H1 (cell line): ENCODE measurements at regions not wholly inside any gene's neighbourhood (a gene's known extent, or its start where the extent isn't known, plus 50 kb on each side); places are given as distances from the start of the nearest gene placed in this dataset.

Source experiments
- CTCF ChIA-PET: fragments of 300-600 bp; sonication (Branson Sonifier 250); formaldehyde crosslinking; loops from one replicate; lab custom pipeline; 2021; ENCODE audit not compliant: partially characterized antibody; lab: Charles Lee
- POLR2A ChIA-PET: fragments of 300-600 bp; sonication (Branson Sonifier 250); formaldehyde crosslinking; loops from one replicate; lab custom pipeline; 2021; ENCODE audit warnings: inconsistent platforms; ENCODE audit not compliant: partially characterized antibody; lab: Charles Lee
- DNase-seq, 2 experiments: peaks; one replicate each; pipeline versions ENCODE4 v3.0.0 to v3.0.0-alpha.2; 2010 to 2022; ENCODE audit warnings: low spot score in 2 of 2, low read depth in 1 of 2, mixed read lengths in 1 of 2
- FAIRE-seq: peaks from 2 replicates; lab custom pipeline; 2011; peaks lifted over from hg19 to GRCh38; lab: Jason Lieb, UNC
- H2AFZ ChIP-seq: 2 replicates; pipeline ENCODE4 v1.8.1; 2012; ENCODE audit warnings: low read length, inconsistent platforms
- H2AK5ac ChIP-seq: 2 replicates; pipeline ENCODE4 v1.6.1; 2013; ENCODE audit warnings: low read depth, low read length
- H2BK120ac ChIP-seq: replicated peaks from 2 replicates; pipeline ENCODE3; 2013; ENCODE audit warnings: low read depth, low read length, inconsistent platforms
- H2BK12ac ChIP-seq: 2 replicates; pipeline ENCODE4 v1.6.1; 2013; ENCODE audit warnings: low read depth, low read length
- H2BK15ac ChIP-seq: 2 replicates; pipeline ENCODE4 v1.6.1; 2013; ENCODE audit warnings: low read length
- H2BK20ac ChIP-seq: 2 replicates; pipeline ENCODE4 v1.6.1; 2013; ENCODE audit warnings: low read length
- H2BK5ac ChIP-seq: 2 replicates; pipeline ENCODE4 v1.6.1; 2013; ENCODE audit warnings: low read depth, low read length
- H3K14ac ChIP-seq: 2 replicates; pipeline ENCODE4 v1.6.1; 2013; ENCODE audit warnings: inconsistent platforms; ENCODE audit not compliant: insufficient read length
- H3K18ac ChIP-seq: 2 replicates; pipeline ENCODE4 v1.6.1; 2013; ENCODE audit warnings: low read length; ENCODE audit errors: extremely low read depth
- H3K23ac ChIP-seq: 2 replicates; pipeline ENCODE4 v1.6.1; 2013; ENCODE audit warnings: inconsistent platforms; ENCODE audit not compliant: insufficient read length
- H3K23me2 ChIP-seq: 2 replicates; pipeline ENCODE4 v1.6.1; 2013; ENCODE audit warnings: low read depth, low read length
- H3K27ac ChIP-seq: 2 replicates; pipeline ENCODE4 v1.6.1; 2011; ENCODE audit warnings: low read depth, low read length, inconsistent platforms
- H3K27me3 ChIP-seq, 4 experiments: replicated peaks in 1 of 4; 1 replicate in 1 of 4; 2 replicates in 3 of 4; pipeline versions ENCODE4 v1.6.1 to v1.8.1; 2011 to 2013; ENCODE audit warnings: low read length in 3 of 4, mild to moderate bottlenecking in 3 of 4, inconsistent platforms in 2 of 4, mixed read lengths in 2 of 4, moderate library complexity in 1 of 4; ENCODE audit not compliant: control insufficient read depth in 3 of 4, insufficient read depth in 3 of 4; ENCODE audit errors: extremely low read depth in 1 of 4
- H3K36me3 ChIP-seq, 4 experiments: 2 replicates each; pipeline versions ENCODE4 v1.6.1 to v1.8.1; 2011 to 2013; ENCODE audit warnings: mild to moderate bottlenecking in 4 of 4, low read length in 3 of 4, moderate library complexity in 2 of 4, control low read depth in 1 of 4, inconsistent platforms in 1 of 4; ENCODE audit not compliant: insufficient read depth in 4 of 4, control insufficient read depth in 2 of 4
- H3K4ac ChIP-seq: replicated peaks from 2 replicates; pipeline ENCODE3; 2013; ENCODE audit warnings: low read length, low read depth, mixed read lengths, inconsistent platforms; ENCODE audit not compliant: insufficient read length
- H3K4me1 ChIP-seq, 4 experiments: replicated peaks in 1 of 4; 1 replicate in 1 of 4; 2 replicates in 3 of 4; pipeline versions ENCODE4 v1.6.1 to v1.8.1; 2011 to 2013; ENCODE audit warnings: low read length in 3 of 4, inconsistent platforms in 2 of 4, mixed read lengths in 1 of 4; ENCODE audit not compliant: insufficient read depth in 4 of 4, control insufficient read depth in 3 of 4
- H3K4me2 ChIP-seq, 2 experiments: 2 replicates each; pipeline versions ENCODE4 v1.6.1 to v1.8.1; 2011 to 2013; ENCODE audit warnings: low read depth in 2 of 2, low read length in 2 of 2, control low read depth in 1 of 2, inconsistent platforms in 1 of 2, mild to moderate bottlenecking in 1 of 2; ENCODE audit not compliant: insufficient read depth in 1 of 2
- H3K4me3 ChIP-seq, 4 experiments: fragments of 200-600, 300-600 bp in 1 of 4; sonication (generic), shearing (Covaris generic), sonication (Bioruptor Twin) in 1 of 4; 2 replicates each; pipeline versions ENCODE4 v1.5.1 to v1.8.1; 2011 to 2016; ENCODE audit warnings: low read length in 4 of 4, low read depth in 3 of 4, control low read depth in 2 of 4, inconsistent platforms in 2 of 4, mild to moderate bottlenecking in 2 of 4, mixed read lengths in 1 of 4, moderate library complexity in 1 of 4; ENCODE audit not compliant: insufficient read depth in 2 of 4; ENCODE audit errors: extremely low read depth in 1 of 4
- H3K56ac ChIP-seq: replicated peaks from 2 replicates; pipeline ENCODE3; 2013; ENCODE audit warnings: low read depth, mild to moderate bottlenecking, mixed read lengths, low read length, inconsistent platforms; ENCODE audit not compliant: insufficient read length
- H3K79me1 ChIP-seq: 2 replicates; pipeline ENCODE4 v1.6.1; 2013; ENCODE audit warnings: low read depth, low read length, control low read depth
- H3K79me2 ChIP-seq, 2 experiments: 2 replicates each; pipeline versions ENCODE4 v1.6.1 to v1.8.1; 2012 to 2013; ENCODE audit warnings: low read length in 2 of 2, mild to moderate bottlenecking in 2 of 2, inconsistent platforms in 1 of 2; ENCODE audit not compliant: insufficient read depth in 2 of 2, control insufficient read depth in 1 of 2
- H3K9ac ChIP-seq, 4 experiments: replicated peaks in 1 of 4; 1 replicate in 1 of 4; 2 replicates in 3 of 4; pipeline versions ENCODE4 v1.6.1 to v1.8.1; 2011 to 2013; ENCODE audit warnings: low read depth in 3 of 4, low read length in 3 of 4, control low read depth in 2 of 4, mild to moderate bottlenecking in 2 of 4, moderate library complexity in 2 of 4, inconsistent platforms in 1 of 4; ENCODE audit errors: extremely low read depth in 1 of 4
- H3K9me3 ChIP-seq, 2 experiments: 2 replicates each; pipeline versions ENCODE4 v1.6.1 to v1.8.1; 2012 to 2013; ENCODE audit warnings: mild to moderate bottlenecking in 2 of 2, moderate library complexity in 2 of 2, control low read depth in 1 of 2, inconsistent platforms in 1 of 2, low read depth in 1 of 2, low read length in 1 of 2, mixed read lengths in 1 of 2; ENCODE audit not compliant: insufficient read depth in 2 of 2
- H4K20me1 ChIP-seq, 2 experiments: replicated peaks in 1 of 2; 2 replicates each; pipeline versions ENCODE3 to v1.8.1; 2011 to 2013; ENCODE audit warnings: inconsistent platforms in 2 of 2, low read length in 2 of 2, mild to moderate bottlenecking in 1 of 2; ENCODE audit not compliant: insufficient read depth in 2 of 2, control insufficient read depth in 1 of 2
- H4K5ac ChIP-seq: 2 replicates; pipeline ENCODE4 v1.6.1; 2013; ENCODE audit warnings: low read length, low read depth, mixed read lengths, inconsistent platforms; ENCODE audit not compliant: insufficient read length
- H4K8ac ChIP-seq: 2 replicates; pipeline ENCODE4 v1.8.0; 2013; ENCODE audit warnings: mild to moderate bottlenecking, moderate library complexity, low read length, inconsistent platforms; ENCODE audit not compliant: insufficient read depth; ENCODE audit errors: extremely low read depth
- H4K91ac ChIP-seq: replicated peaks from 2 replicates; pipeline ENCODE3; 2013; ENCODE audit warnings: low read length, mixed read lengths, inconsistent platforms; ENCODE audit not compliant: insufficient read length
- ASH2L ChIP-seq: fragments of 200-600, 300-600 bp; sonication (generic); IDR thresholded peaks from one replicate; pipeline ENCODE4 v1.7.1; 2017; ENCODE audit warnings: low read length
- BRCA1 ChIP-seq: IDR thresholded peaks from 2 replicates; pipeline ENCODE4 v1.6.1; 2012; ENCODE audit warnings: low read depth, low read length, improper control_type of control experiment
- CREB1 ChIP-seq: IDR thresholded peaks from 2 replicates; pipeline ENCODE4 v1.6.1; 2012; ENCODE audit warnings: inconsistent platforms
- CTBP2 ChIP-seq: IDR thresholded peaks from 2 replicates; pipeline ENCODE4 v1.7.0; 2011; ENCODE audit warnings: borderline replicate concordance, mild to moderate bottlenecking, moderate library complexity, mixed read lengths, low read length; ENCODE audit not compliant: insufficient read depth, insufficient read length
- EZH2 ChIP-seq: fragments of 200-600 bp; sonication (generic); IDR thresholded peaks from 2 replicates; pipeline ENCODE4 v1.7.1; 2012; ENCODE audit warnings: low read depth, mild to moderate bottlenecking, moderate library complexity, low read length, inconsistent platforms; ENCODE audit not compliant: severe bottlenecking
- HDAC2 ChIP-seq, 2 experiments: fragments of 300-600 bp in 1 of 2; sonication (generic) in 1 of 2; IDR thresholded peaks; 2 replicates each; pipeline ENCODE4 v1.6.1; 2011 to 2012; ENCODE audit warnings: low read depth in 2 of 2, low read length in 2 of 2, mild to moderate bottlenecking in 2 of 2, moderate library complexity in 2 of 2, borderline replicate concordance in 1 of 2, inconsistent platforms in 1 of 2
- MAFK ChIP-seq: IDR thresholded peaks from 2 replicates; pipeline ENCODE4 v1.6.1; 2012; ENCODE audit warnings: low read depth, mild to moderate bottlenecking, improper control_type of control experiment, low read length
- POU5F1 ChIP-seq: IDR thresholded peaks from 2 replicates; pipeline ENCODE4 v1.6.1; 2011; ENCODE audit warnings: low read depth, mild to moderate bottlenecking, low read length, moderate library complexity
- TBP ChIP-seq: IDR thresholded peaks from 2 replicates; pipeline ENCODE4 v1.6.1; 2011; ENCODE audit warnings: low read depth, low read length, improper control_type of control experiment
- TCF12 ChIP-seq: IDR thresholded peaks from 2 replicates; pipeline ENCODE4 v1.6.1; 2011; ENCODE audit warnings: low read depth, mild to moderate bottlenecking, low read length
- YY1 ChIP-seq: IDR thresholded peaks from 2 replicates; pipeline ENCODE4 v1.6.1; 2011; ENCODE audit warnings: low read depth, mild to moderate bottlenecking, low read length
- WGBS, 2 experiments: shearing (Covaris generic) in 1 of 2; methylation state at CpG; one replicate each; pipeline versions ENCODE4 v1.1.6 to v1.1.7; 2013 to 2015; ENCODE audit warnings: low lambda C conversion rate in 2 of 2, mixed read lengths in 2 of 2, inconsistent platforms in 1 of 2, low coverage in 1 of 2, missing lambda C conversion rate in 1 of 2; ENCODE audit not compliant: insufficient replicate concordance in 2 of 2, insufficient coverage in 1 of 2, insufficient read length in 1 of 2; ENCODE audit errors: extremely low coverage in 1 of 2, missing lambda C conversion rate in 1 of 2; 5-methylcytosine and 5-hydroxymethylcytosine counted together

- peaks cover 8% of the 10 kb centered on the region for H3K23me2 ChIP-seq
- H3K4me1 ChIP-seq: peaks cover 0 to 6% (median 2%) of the 10 kb centered on the region in 4 experiments; a peak in 2 of 7 replicates
- peak overlapping the region; percentile 62 to 79 for H3K4me2 ChIP-seq
- no peak overlapping the region for H3K23ac ChIP-seq
- CTCF ChIA-PET: interaction anchor here (0.8 to 1.0 kb wide), 3 partner anchors 9 to 303 kb away, joined by 3 to 4 read pairs (median 3); no protein-coding TSS in a partner anchor
- H2BK5ac ChIP-seq: peak overlapping the region; percentile 54
- H4K8ac ChIP-seq: peak overlapping the region; percentile 96
- FAIRE-seq (peak; percentile 74), DNase-seq (peak; percentile 41 to 63)
- no peaks in the 10 kb centered on the region for H3K9me3 ChIP-seq
- H3K4ac ChIP-seq: no peak overlapping the region
- no peak overlapping the region for H3K14ac ChIP-seq
- H3K56ac ChIP-seq: peak overlapping the region; percentile 28
- no peaks in the 10 kb centered on the region for H3K79me2 ChIP-seq
- 0 out of 2 replicates have a peak overlapping the region, but pooled peaks have one; percentile 9 for H2BK15ac ChIP-seq
- H3K79me1 ChIP-seq: no peaks in the 10 kb centered on the region
- no peaks in the 10 kb centered on the region for H3K27me3 ChIP-seq
- no peaks in the 10 kb centered on the region for H4K20me1 ChIP-seq
- peak overlapping the region; percentile 64 for H4K5ac ChIP-seq
- H2AFZ ChIP-seq: peak overlapping the region; percentile 97
- POLR2A ChIA-PET: interaction anchor here (0.7 to 1.6 kb wide), 9 partner anchors 9 to 71 kb away, joined by 3 to 13 read pairs (median 4); partner anchors contain the start of gene SSR3
- WGBS, 2 experiments: 8% methylated on average over 37 of the region's 37 CpGs; no CpG with 5 or more reads in 1 of the 2 experiments
- H3K9ac ChIP-seq: peak overlapping the region in 3 of 4 experiments; percentile 27 to 49 (median 46); a peak in 4 of 7 replicates
- peak overlapping the region; percentile 29 to 58 (median 50) for H3K4me3 ChIP-seq
- H2BK20ac ChIP-seq: no peak overlapping the region
- peak overlapping the region; percentile 18 for H2BK12ac ChIP-seq
- H3K18ac ChIP-seq: peak overlapping the region; percentile 34
- no peaks in the 10 kb centered on the region for H3K36me3 ChIP-seq
- H4K91ac ChIP-seq: peak overlapping the region; percentile 15
- 0 out of 2 replicates have a peak overlapping the region, but pooled peaks have one; percentile 13 for H3K27ac ChIP-seq
- no peak overlapping the region for H2BK120ac ChIP-seq
- H2AK5ac ChIP-seq: no peak overlapping the region
- TF ChIP-seq BRCA1: no peak
- no peak for TF ChIP-seq TCF12
- TF ChIP-seq EZH2: no peak
- TF ChIP-seq ASH2L: peak; percentile 72
- TF ChIP-seq POU5F1: peak; percentile 63; the same call in 1 of the 2 replicates
- peak; percentile 54 for TF ChIP-seq TBP
- peak; percentile 59; the same call in 1 of the 2 replicates for TF ChIP-seq MAFK
- 0 out of 2 replicates have a peak, but pooled peaks have one; percentile 9 for TF ChIP-seq CREB1
- peak in 1 of 2 experiments; percentile 14; a peak in 1 of 4 replicates for TF ChIP-seq HDAC2 (IDR thresholded peaks at IDR 0.05; ENCODE audit: borderline replicate concordance in 1 of 2, low read depth in 2 of 2, low read length in 2 of 2)
- TF ChIP-seq CTBP2: peak; percentile 41
- 0 out of 2 replicates have a peak, but pooled peaks have one; percentile 9 for TF ChIP-seq YY1
Observed at GRCh38 chr3:156605686-156606605, 51.0 kb upstream of the SSR3 start.
